Epidermal melanocyte (primary cell): ENCODE measurements at regions not wholly inside any gene's neighbourhood (a gene's known extent, or its start where the extent isn't known, plus 50 kb on each side); places are given as distances from the start of the nearest gene placed in this dataset.
"Not testable (repeated sequence)": the region's sequence is repeated elsewhere in the genome, so short reads cannot be mapped to it uniquely, and the experiment has no call there.

Experiments
- DNase-seq: peaks from one replicate; pipeline ENCODE4 v3.0.0; 2011; ENCODE audit warnings: low spot score; ENCODE audit not compliant: insufficient read length

DNA sequence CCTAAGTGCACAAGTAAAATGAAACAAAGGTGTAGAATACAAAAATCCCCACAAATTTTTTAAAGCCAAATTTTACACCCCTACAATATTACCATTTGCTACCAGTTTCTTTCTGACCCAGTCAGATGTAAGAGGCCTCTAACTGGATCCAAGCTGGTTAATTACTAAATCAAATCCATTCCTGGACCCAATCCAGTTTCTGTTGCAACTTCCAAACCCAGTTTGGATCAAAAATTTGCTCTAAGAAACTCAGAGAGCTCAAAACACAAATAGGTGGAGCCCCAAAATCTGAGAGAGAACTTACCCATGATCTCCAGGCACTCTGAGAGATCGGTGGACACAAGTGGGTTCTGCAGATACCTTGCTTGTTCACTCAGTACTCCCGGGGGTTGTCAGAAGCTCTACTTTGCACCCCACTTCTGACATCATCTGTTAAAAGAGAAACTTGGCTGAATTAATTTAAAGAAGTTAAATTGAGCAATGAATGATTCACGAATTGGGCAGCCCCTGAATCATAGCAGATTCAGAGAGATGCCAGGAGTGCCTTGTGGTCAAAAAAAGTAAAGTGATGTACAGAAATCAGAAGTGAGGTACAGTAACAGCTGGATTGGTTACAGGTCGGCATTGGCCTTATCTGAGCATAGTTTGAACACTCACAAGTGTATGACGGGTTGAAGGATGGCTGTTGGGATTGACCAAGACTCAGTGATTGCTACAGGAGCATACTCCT is 448.0 kb downstream of the KCNT2 start:
- no peak for DNase-seq

DNA sequence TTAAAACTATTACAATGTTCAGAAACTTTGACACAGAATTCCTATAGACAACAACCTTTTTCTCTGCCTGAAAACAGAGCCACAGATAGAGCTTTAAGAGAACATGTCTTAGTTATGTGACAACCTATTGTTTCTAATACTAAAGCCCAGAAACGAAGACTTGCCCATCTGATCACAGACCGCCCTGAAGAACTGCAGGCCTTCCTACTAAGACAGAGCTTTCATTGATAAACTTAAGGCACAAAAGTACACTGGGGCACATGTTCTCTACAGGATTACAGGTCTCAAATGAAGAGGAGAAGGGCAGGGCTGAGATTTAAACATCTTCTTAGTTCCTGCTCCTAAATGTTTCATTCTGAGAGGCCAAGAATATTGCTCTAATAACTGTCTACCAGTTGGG is 452.7 kb downstream of the KCNT2 start:
- no peak for DNase-seq

DNA sequence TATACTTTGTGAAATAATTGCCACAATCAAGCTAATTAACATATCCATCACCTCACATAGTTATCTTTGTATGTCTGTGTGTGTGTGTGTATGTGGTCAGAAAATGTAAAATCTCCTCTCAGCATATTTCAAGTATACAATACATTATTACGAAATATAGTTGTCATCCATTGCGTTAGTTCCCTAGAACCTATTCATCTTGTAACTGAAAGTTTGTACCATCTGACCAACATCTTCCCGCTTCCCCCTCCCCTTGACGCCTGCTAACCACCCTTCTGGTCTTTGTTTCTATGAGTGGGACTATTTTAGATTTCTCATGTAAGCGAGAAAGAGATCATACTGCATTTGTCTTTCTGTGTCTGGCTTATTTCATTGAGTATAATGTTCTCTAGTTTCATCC is 455.3 kb downstream of the KCNT2 start:
- no peak for DNase-seq

DNA sequence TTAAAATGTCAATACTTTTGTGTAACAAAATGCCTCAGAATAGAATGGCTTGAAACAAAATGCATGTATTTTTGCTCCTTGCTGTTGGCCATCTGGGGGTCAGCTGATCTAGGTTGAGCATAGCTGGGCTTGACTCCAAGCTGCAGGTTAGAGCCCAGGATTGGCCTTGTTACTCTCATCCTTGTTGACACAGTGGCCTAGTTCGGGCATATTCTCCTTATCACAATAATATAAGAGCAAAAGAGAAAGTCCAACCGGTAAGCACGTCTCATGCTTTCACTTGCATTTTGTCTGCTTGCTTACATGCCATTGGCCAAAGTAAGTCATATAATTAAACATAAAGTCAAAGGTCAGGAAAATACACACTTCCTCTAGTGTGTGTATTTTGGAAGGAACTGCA is 456.2 kb downstream of the KCNT2 start:
- no peak for DNase-seq

DNA sequence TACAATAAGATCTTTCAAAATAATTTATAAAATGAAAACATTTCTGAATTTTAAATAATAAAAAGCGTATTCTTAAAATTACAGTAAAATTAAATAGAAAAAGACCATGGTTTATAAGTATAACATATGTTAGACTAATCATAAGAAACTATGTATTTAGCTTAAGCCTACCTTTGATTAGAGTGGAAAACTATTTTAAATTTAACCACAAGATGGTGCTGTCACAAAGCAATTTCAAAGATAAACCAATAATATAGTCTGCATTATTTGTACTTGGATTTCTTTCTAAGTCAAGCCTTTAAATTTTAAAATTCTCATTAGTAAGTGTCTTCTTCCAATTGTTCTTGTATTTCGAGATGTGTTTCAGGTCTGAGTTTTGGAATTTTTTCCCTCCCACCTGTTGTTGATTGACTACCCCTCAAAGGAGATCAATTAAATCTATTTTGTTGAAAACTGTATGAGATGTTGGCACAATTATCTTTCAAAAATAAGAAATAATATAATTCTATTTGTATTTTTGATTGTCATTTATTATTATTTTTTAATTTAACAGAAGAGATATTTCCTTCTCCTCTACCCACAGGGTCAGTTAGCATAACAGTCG is 459.8 kb downstream of the KCNT2 start:
- no peak for DNase-seq

DNA sequence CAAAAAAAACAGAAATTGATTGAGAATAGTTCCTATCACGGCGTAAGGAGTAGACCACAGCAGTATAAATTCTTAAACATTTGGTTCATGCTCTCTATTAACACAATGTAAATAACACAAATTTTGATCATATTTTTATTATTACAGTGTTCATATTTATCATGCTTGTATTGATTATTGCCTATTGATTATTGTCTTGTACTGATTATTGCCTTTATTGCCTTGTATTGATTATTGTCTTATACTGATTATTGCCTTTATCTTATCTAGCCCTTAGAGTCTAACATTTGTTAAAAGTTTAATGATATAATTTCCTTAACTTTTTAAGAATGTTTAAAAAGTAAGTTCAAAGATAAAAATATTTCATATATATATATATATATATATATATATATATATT is 460.7 kb downstream of the KCNT2 start:
- DNase-seq, result no peak

DNA sequence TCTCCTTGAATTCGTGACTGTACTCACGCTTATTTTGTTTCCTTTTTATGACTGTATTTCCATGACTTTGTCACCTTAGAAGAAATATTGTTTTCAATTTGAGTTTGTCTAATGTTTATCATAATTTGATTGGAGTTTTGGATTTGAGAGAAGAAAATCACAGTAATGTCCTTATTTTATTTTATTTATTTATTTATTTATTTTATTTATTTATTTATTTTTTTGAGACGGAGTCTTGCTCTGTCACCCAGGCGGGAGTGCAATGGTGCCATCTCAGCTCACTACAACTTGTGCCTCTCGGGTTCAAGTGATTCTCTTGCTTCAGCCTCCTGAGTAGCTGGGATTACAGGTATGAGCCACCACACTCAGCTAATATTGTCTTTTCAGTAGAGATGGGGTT is 463.1 kb downstream of the KCNT2 start:
- not testable (repeated sequence) for DNase-seq

DNA sequence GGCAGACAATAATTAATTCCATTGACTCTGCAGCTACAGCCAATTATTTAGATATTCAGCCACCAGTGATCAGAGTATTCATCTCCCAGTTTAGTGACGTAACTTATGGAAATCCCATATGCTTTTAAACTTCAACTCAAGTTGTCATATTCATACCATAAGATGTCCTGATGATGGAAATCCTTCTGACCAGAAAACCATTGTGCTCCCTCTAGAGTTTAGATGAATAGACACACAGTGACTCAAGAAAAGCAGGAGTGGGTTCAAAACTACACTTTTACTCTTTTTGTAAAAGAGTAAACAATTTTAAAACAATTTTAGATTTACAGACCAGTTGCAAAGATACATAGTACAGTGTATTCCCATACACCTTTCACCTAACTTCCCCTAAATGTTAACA is 463.7 kb downstream of the KCNT2 start:
- DNase-seq, result no peak

DNA sequence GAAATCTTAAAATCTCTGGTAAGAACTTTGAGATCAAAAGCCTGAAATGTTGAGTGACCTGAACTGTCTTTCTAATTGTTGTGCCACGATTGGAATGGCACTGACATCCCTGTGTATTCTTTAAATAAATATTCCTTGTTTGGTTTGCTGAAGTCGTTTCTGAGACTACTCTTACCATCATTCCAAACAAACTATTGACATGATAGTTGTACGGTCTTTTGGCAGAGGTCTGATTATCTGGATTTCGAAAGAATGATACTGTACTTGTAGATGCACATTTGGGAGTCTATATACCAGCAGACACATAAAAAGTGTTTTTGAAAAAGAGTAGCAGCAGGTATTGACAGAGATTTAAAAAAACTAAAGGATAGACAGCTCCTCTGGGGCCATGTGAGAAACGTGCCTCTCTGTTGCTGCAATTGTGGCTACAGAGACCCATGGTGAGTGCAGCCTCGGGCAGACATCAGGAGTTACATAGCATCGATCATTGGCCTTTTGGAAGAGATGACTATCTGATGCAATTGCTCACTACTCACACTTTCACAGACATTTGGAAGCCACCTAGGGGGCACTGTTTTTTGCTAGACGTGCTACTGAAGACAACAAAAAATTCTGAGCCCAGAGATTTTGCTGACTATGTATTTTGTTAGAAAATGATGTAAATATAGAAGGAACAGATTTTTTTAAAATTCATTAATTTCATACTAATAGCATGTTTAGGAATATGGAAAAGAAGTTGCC is 464.5 kb downstream of the KCNT2 start:
- no peak for DNase-seq

DNA sequence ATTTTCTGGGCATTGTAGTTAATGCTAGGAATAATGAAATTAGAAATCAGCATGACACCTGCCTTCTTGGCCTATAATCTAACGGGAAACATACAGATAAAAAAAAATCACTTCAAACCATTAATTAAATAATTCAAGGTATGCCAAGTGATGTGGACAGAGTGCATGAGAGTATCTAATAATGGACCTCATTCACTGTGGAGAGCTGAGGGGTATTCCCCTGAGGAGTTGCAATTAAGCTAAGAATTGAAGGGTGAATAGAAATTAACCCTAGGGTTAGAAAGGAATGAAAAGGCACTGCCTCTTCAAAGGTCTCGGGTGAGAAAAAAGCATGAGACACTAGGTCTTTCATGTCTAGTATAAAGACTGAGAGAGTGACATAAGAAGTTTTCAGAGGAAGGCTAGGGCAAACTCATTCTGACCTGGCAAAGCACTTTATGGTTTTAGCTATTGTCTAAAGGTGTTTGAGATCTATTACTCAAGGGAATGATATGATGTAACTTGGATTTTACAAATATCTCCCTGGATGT is 466.1 kb downstream of the KCNT2 start:
- DNase-seq, result no peak

DNA sequence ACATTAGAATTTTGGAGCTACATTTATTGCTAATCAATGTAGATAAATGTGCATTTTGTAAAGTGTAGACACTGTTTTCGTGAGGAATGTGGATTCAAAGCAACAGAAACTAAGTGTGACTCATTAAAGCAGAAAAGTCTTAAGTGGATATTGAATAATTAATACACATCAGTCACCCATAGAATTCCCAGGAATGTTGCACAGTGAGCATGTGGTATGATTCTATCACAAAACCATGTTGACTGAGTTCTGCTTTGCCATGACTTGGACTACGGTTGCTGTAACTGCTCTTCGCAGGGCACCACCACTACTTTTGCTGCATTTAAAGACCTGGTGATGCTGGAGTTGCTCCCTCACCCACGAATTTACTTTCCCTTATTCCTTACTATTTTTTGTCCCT is 471.8 kb downstream of the KCNT2 start:
- no peak for DNase-seq

DNA sequence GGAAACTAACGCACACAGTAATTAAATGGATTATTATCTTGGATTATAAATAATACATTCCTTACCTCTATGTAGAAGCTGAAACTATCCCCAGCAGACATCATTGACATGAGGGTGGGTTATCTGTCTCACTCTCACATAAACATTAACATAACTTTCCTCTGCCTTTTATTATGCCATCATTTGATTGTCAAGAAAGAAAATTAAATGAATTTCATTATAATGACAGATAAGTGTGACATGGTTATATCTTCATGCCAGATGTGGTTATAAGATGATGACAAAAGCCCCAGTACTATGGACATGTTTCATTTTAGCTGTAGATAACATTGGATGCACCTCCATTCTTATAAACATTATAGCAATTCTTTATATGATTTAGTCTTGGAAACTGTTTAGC is 476.5 kb downstream of the KCNT2 start:
- DNase-seq, result no peak

DNA sequence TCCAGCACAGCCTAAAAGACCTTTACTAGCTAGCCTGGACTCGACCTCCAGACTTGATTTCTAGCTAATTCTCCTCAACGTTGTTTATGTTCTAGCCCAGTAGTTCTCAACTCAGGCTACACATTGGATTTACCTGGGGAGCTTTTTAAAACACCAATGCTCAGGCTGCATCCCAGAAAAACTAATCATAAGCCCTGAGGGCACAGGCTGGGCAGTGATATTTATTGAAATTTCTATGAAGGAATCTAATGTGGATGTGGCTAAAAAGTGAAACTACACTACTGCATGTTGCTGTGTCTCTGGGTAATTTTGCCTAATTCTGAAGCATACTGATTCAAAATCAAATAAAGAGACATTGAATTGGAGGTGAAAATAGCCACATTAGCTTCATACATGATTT is 479.4 kb downstream of the KCNT2 start:
- DNase-seq, result no peak

DNA sequence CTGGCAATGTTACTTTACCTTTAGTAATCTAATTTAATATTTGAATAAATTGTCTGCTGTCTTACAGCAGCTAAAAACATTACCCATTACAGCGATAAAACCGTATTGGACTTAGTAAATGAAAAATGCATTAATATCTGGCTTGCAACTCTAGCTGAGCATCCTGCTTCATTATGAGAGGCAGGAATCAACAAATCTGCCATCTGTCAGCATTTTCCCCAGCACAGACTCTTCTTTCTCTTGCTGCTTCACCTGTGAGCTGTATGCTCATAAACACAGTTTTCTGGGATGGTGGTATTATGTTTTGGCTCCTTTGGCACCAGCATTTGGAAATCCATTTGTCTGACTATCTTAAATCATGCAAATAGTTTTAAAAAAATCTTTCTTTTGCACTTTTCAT is 487.1 kb downstream of the KCNT2 start:
- DNase-seq, result no peak

DNA sequence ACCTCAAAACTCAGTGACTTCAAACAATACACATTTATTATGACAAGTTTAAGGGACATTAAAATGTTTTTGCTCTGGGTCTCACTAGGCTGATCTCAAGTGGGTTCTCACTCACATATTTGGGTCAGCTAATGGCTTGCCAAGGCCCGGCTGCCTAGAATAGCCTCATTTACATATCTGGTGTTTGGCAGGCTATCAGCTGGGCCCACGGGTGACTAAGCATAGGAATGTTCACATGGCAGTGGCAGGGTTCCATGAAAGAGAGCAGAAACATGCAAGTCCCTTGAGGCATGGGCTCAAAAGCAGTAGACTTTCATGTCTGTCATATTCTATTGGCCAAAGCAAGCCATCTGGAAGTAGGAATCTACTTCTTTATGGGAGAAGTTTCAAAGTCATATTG is 492.6 kb downstream of the KCNT2 start:
- DNase-seq, result no peak

DNA sequence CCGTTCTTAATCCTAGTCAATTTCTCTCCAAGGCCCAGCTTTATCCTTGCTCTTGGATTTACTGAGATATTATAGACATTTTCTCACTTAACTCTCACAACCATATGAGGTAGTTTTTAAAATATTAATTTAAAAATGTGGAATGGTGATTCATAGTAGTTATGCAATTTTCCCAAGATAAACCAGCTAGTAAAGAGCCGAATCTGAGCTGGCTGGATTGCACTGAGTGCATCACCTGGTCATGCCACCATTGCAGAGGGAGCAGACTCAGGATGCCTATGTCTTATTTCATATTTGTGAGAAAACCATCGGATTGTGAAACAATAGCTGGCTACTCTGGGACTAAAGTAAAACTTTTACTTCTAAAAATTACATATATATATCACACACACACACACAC is 494.0 kb downstream of the KCNT2 start:
- no peak for DNase-seq

DNA sequence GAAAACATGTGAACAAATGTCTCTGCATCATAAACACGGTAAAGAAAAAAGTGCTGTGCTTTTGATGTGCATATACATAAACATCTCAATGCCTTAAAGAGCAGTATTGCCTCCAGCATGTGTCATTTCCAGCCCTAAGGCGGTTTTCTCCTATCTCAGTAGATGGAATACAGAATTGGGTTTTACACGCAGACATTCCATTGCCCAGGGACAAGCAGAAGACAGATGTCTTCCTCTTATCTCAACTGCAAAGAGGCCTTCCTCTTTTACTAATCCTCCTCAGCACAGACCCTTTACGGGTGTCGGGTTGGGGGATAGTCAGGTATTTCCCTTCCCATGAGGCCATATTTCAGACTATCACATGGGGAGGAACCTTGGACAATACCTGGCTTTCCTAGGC is 499.2 kb downstream of the KCNT2 start:
- DNase-seq, result not testable (repeated sequence)

DNA sequence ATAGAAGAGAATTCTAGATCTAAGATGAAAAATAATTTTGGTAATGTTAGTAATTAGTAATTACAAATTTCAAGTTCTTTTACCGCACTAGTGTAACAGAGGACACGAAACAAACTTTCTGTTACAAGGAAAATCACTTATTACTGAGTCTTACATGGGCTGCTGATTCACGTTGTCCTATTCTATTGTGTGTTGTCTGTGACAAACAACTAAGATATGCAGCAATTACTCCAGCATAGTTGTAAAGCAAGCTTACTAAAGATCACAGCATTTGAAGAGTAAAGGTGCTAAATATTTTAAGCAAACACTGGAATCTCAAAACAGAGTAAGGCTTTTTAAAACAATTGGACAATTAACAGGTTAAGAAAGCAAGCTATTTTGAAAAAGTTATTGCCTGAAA is 502.3 kb downstream of the KCNT2 start:
- DNase-seq, result no peak

DNA sequence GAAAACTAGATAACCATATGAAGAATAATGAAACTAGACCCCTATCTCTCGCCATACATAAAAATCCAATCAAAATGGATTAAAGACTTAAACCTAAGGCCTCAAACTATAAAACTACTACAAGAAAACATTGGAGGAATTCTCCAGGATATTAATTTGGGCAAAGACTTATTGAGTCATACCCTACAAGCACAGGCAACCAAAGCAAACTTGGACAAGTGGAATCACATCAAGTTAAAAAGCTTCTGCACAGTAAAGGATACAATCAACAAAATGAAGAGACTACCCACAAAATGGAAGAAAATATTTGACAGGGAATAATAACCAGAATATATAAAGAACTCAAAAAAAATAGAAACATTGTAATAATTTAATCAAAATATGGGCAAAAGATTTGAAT is 505.4 kb downstream of the KCNT2 start:
- DNase-seq, result no peak

DNA sequence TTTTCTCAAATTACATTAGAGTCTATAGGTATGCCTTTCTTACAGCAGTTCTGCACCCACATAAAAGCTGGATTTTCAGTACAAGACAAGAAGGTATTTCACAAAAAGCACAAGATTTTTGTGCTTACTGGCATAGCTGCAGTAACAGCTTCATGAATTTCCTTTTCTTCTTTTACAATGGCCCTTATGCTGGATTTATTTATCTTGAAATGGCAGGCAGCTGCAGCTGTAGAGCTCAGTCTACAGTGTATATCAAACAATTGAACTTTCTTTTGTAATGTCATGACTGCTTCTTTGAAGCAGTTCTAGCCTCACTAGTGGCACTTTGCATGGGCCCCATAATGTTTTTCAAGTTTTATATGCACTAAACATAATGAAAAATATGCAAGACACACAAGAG is 510.2 kb downstream of the KCNT2 start:
- no peak for DNase-seq

DNA sequence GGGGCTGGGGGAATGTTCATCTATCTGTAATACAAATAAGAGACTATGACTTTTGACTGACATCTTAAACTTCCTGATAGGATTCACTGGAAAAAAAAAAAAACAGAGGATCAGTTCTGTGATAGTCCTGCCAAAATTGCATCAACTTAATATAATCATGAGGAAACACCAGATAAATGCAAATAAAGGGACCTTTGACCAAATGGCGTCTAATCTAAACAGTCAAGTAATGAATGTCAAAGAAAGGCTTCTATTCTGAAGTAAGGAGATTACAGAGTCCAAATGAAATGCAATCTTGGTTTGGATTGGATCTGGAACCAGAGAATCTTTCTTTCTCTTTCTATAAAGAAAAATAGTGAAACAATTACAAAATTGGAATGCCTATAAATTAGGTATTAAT is 513.4 kb downstream of the KCNT2 start:
- no peak for DNase-seq

DNA sequence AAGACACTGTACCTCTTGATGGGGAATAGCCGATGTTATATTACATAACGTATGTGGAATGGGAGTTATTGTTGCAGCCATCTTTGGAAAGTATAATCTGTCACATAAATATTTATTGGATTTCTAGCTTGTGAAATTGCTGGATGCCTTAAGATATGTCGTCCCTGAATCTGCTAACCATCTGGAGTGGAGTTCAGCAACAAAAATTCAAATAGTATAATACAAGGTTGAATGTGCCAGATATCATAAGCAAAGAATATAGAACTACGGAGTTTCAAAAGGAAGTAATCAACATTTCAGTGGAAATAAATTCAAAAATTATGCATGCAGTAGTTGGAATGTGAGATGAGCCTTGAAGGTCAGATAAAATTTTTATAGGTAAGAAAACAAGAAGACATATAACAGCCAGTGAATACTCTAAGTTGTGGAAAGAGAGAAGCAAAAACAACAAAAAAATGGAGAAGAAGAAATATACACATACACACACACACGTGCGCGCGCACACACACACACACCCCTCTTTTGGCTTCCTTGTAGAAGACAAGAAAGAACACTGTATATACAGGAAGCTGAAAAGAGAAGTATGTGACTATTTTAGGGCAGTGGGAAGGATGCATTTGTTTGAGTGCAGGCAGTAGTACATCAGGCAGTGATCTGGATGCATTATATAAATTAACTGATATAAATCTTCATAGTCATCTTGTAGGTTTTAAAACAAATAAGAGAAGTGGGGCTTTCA is 516.7 kb downstream of the KCNT2 start:
- DNase-seq, result no peak
